H9 (cell line): ENCODE measurements at regions not wholly inside any gene's neighbourhood (a gene's known extent, or its start where the extent isn't known, plus 50 kb on each side); places are given as distances from the start of the nearest gene placed in this dataset.

Experiments used
- DNase-seq: peaks from one replicate; pipeline ENCODE4 v3.0.0-alpha.2; 2017
- H2AFZ ChIP-seq: one replicate; pipeline ENCODE4 v1.6.1; 2013; ENCODE audit warnings: mild to moderate bottlenecking, low read length, control low read depth, moderate library complexity
- H2AK5ac ChIP-seq: 2 replicates; pipeline ENCODE4 v1.6.1; 2013; ENCODE audit warnings: low read length, control low read depth, mixed read lengths; ENCODE audit not compliant: insufficient read length
- H2BK120ac ChIP-seq: one replicate; pipeline ENCODE4 v1.6.1; 2013; ENCODE audit warnings: low read depth, mild to moderate bottlenecking, low read length, control low read depth, inconsistent platforms; ENCODE audit not compliant: poor library complexity, severe bottlenecking
- H2BK12ac ChIP-seq: 2 replicates; pipeline ENCODE4 v1.6.1; 2013; ENCODE audit warnings: low read length, control low read depth, mixed read lengths, low read depth; ENCODE audit not compliant: insufficient read length
- H2BK15ac ChIP-seq: 2 replicates; pipeline ENCODE4 v1.6.1; 2013; ENCODE audit warnings: low read depth, low read length, control low read depth
- H2BK20ac ChIP-seq: one replicate; pipeline ENCODE4 v1.6.1; 2013; ENCODE audit warnings: low read depth, mild to moderate bottlenecking, low read length, control low read depth, inconsistent platforms; ENCODE audit not compliant: poor library complexity, severe bottlenecking
- H2BK5ac ChIP-seq: 2 replicates; pipeline ENCODE4 v1.6.1; 2013; ENCODE audit warnings: low read length, control low read depth, mixed read lengths; ENCODE audit not compliant: insufficient read length
- H3K14ac ChIP-seq: 2 replicates; pipeline ENCODE4 v1.6.1; 2013; ENCODE audit warnings: low read length, control low read depth; ENCODE audit not compliant: insufficient read depth
- H3K18ac ChIP-seq: 2 replicates; pipeline ENCODE4 v1.6.1; 2013; ENCODE audit warnings: low read depth, mild to moderate bottlenecking, mixed read lengths, low read length, control low read depth; ENCODE audit not compliant: insufficient read length
- H3K23ac ChIP-seq: 2 replicates; pipeline ENCODE4 v1.6.1; 2013; ENCODE audit warnings: low read length, control low read depth, mixed read lengths, low read depth; ENCODE audit not compliant: insufficient read length
- H3K23me2 ChIP-seq: 2 replicates; pipeline ENCODE4 v1.6.1; 2013; ENCODE audit warnings: low read depth, mild to moderate bottlenecking, mixed read lengths, low read length, control low read depth; ENCODE audit not compliant: insufficient read length, poor library complexity, severe bottlenecking
- H3K27ac ChIP-seq: 2 replicates; pipeline ENCODE4 v1.5.1; 2013; ENCODE audit warnings: low read length, control low read depth, mixed read lengths, low read depth; ENCODE audit not compliant: insufficient read length
- H3K27me3 ChIP-seq: 2 replicates; pipeline ENCODE4 v1.6.1; 2013; ENCODE audit warnings: low read length, control low read depth, inconsistent platforms; ENCODE audit not compliant: insufficient read depth
- H3K4ac ChIP-seq: 2 replicates; pipeline ENCODE4 v1.6.1; 2013; ENCODE audit warnings: low read depth, mild to moderate bottlenecking, control low read depth, inconsistent platforms, low read length, moderate library complexity
- H3K4me1 ChIP-seq: 2 replicates; pipeline ENCODE4 v1.6.1; 2013; ENCODE audit warnings: low read length, control low read depth, inconsistent platforms; ENCODE audit not compliant: insufficient read depth
- H3K4me2 ChIP-seq: 2 replicates; pipeline ENCODE4 v1.6.1; 2013; ENCODE audit warnings: low read length, control low read depth, mixed read lengths; ENCODE audit not compliant: insufficient read length, insufficient read depth
- H3K56ac ChIP-seq: 2 replicates; pipeline ENCODE4 v1.6.1; 2013; ENCODE audit warnings: low read depth, mild to moderate bottlenecking, mixed read lengths, low read length, control low read depth; ENCODE audit not compliant: insufficient read length
- H3K79me1 ChIP-seq: 2 replicates; pipeline ENCODE4 v1.6.1; 2013; ENCODE audit warnings: low read depth, mild to moderate bottlenecking, moderate library complexity, low read length, control low read depth, inconsistent platforms; ENCODE audit not compliant: insufficient read depth, poor library complexity, severe bottlenecking
- H3K79me2 ChIP-seq: 2 replicates; pipeline ENCODE4 v1.6.1; 2013; ENCODE audit warnings: low read length, control low read depth, inconsistent platforms; ENCODE audit not compliant: insufficient read depth
- H3K9ac ChIP-seq: 2 replicates; pipeline ENCODE4 v1.6.1; 2013; ENCODE audit warnings: low read length, control low read depth, mixed read lengths; ENCODE audit not compliant: insufficient read length; ENCODE audit errors: extremely low read depth
- H3K9me3 ChIP-seq: one replicate; pipeline ENCODE4 v1.6.1; 2013; ENCODE audit warnings: low read depth, low read length, inconsistent platforms; ENCODE audit not compliant: control insufficient read depth
- H3T11ph ChIP-seq: one replicate; pipeline ENCODE4 v1.6.1; 2013; ENCODE audit warnings: mild to moderate bottlenecking, low read length, control low read depth, inconsistent platforms
- H4K20me1 ChIP-seq: one replicate; pipeline ENCODE4 v1.6.1; 2013; ENCODE audit not compliant: control insufficient read depth, insufficient read length, insufficient read depth
- H4K5ac ChIP-seq: 2 replicates; pipeline ENCODE4 v1.6.1; 2013; ENCODE audit warnings: low read depth, mild to moderate bottlenecking, mixed read lengths, low read length, control low read depth; ENCODE audit not compliant: insufficient read length
- H4K8ac ChIP-seq: replicated peaks from 2 replicates; pipeline ENCODE4 v1.6.1; 2013; ENCODE audit warnings: low read length, control low read depth, mixed read lengths, low read depth; ENCODE audit not compliant: insufficient read length
- H4K91ac ChIP-seq: 2 replicates; pipeline ENCODE4 v1.6.1; 2013; ENCODE audit warnings: low read depth, mild to moderate bottlenecking, moderate library complexity, mixed read lengths, low read length, control low read depth; ENCODE audit not compliant: insufficient read length
- H3K27ac Mint-ChIP-seq, 3 experiments: 2 replicates in 2 of 3; 3 replicates in 1 of 3; pipeline ENCODE4 v1.8.0; 2020 to 2021; ENCODE audit warnings: mixed read lengths in 3 of 3, mild to moderate bottlenecking in 1 of 3, moderate library complexity in 1 of 3
- H3K27me3 Mint-ChIP-seq: 2 replicates; pipeline ENCODE4 v1.8.0; 2021; ENCODE audit warnings: low read depth, mild to moderate bottlenecking, moderate library complexity, mixed read lengths
- H3K36me3 Mint-ChIP-seq, 3 experiments: 2 replicates in 2 of 3; 3 replicates in 1 of 3; pipeline ENCODE4 v1.8.0; 2020 to 2021; ENCODE audit warnings: low read depth in 3 of 3, mixed read lengths in 3 of 3; ENCODE audit not compliant: insufficient read depth in 1 of 3
- H3K4me1 Mint-ChIP-seq, 2 experiments: 2 replicates each; pipeline ENCODE4 v1.8.0; 2020; ENCODE audit warnings: mixed read lengths in 2 of 2
- H3K4me3 Mint-ChIP-seq, 2 experiments: 2 replicates in 1 of 2; 3 replicates in 1 of 2; pipeline ENCODE4 v1.8.0; 2020 to 2021; ENCODE audit warnings: mild to moderate bottlenecking in 2 of 2, mixed read lengths in 2 of 2, moderate library complexity in 1 of 2
- H3K9me3 Mint-ChIP-seq, 2 experiments: 2 replicates in 1 of 2; 3 replicates in 1 of 2; pipeline ENCODE4 v1.8.0; 2020; ENCODE audit warnings: mild to moderate bottlenecking in 2 of 2, mixed read lengths in 2 of 2, moderate library complexity in 1 of 2
- WGBS: extraction: QIAGEN DNeasy Blood & Tissue Kit; methylation state at CpG from one replicate; pipeline ENCODE4 v1.1.7; 2013; ENCODE audit warnings: missing lambda C conversion rate, low lambda C conversion rate, mixed read lengths; ENCODE audit not compliant: insufficient read length; ENCODE audit errors: extremely low coverage; 5-methylcytosine and 5-hydroxymethylcytosine counted together
- TF ChIP-seq, protein P1 (sequence below): fragments of 200-600 bp; sonication (generic); conservative IDR thresholded peaks from 3 replicates; pipeline ENCODE4 v1.8.0; 2021; ENCODE audit warnings: antibody characterized with exemption, mild to moderate bottlenecking

DNA sequence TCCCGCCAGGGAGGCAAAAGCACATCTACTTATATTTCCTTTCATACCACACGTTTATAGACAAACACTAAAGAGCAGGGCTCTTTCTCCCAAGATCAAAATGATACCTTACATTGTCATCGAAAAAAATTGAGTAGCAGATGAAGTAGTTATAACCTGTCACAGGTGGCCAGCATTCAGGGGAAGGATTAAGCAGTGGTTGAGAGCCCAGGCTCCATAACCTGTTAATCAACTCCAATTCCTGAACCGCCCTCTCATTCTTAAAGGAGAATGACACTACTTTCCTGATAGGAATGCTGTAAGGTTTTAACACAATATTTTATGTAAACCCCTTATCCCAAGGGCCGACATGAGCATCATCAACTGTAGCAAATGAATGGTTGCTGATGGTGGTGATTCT lies 268.9 kb upstream of the KCNIP4 start:
- H3K23ac ChIP-seq, result no peak overlapping the region
- no peak overlapping the region for H3K9ac ChIP-seq
- no peaks in the 10 kb centered on the region for H3K27me3 Mint-ChIP-seq
- whole genome bisulfite sequencing, result no CpG with 5 or more reads among the region's 5 CpGs
- no peaks in the 10 kb centered on the region for H3K9me3 ChIP-seq
- H2BK12ac ChIP-seq, result no peak overlapping the region
- H3K14ac ChIP-seq, result no peak overlapping the region
- H3K36me3 Mint-ChIP-seq, result no peaks in the 10 kb centered on the region
- no peaks in the 10 kb centered on the region for H3K4me1 ChIP-seq
- no peak overlapping the region for H3K4ac ChIP-seq
- no peak overlapping the region for H3K18ac ChIP-seq
- H4K91ac ChIP-seq, result no peak overlapping the region
- no peak overlapping the region for H2BK20ac ChIP-seq
- H3K79me2 ChIP-seq, result no peaks in the 10 kb centered on the region
- DNase-seq, result no peak
- no peaks in the 10 kb centered on the region for H4K20me1 ChIP-seq
- no peak overlapping the region for H3K4me2 ChIP-seq
- H3K27me3 ChIP-seq, result no peaks in the 10 kb centered on the region
- H3K27ac Mint-ChIP-seq, result no peak overlapping the region
- no peak overlapping the region for H2BK5ac ChIP-seq
- H2AK5ac ChIP-seq, result no peak overlapping the region
- no peak overlapping the region for H2BK15ac ChIP-seq
- no peak overlapping the region for H4K8ac ChIP-seq
- H3K23me2 ChIP-seq, result no peaks in the 10 kb centered on the region
- no peak overlapping the region for H3K56ac ChIP-seq
- H3K9me3 Mint-ChIP-seq, result no peaks in the 10 kb centered on the region
- H2BK120ac ChIP-seq, result no peak overlapping the region
- no peak overlapping the region for H3K27ac ChIP-seq
- no peak overlapping the region for H2AFZ ChIP-seq
- TF ChIP-seq, protein P1, sequence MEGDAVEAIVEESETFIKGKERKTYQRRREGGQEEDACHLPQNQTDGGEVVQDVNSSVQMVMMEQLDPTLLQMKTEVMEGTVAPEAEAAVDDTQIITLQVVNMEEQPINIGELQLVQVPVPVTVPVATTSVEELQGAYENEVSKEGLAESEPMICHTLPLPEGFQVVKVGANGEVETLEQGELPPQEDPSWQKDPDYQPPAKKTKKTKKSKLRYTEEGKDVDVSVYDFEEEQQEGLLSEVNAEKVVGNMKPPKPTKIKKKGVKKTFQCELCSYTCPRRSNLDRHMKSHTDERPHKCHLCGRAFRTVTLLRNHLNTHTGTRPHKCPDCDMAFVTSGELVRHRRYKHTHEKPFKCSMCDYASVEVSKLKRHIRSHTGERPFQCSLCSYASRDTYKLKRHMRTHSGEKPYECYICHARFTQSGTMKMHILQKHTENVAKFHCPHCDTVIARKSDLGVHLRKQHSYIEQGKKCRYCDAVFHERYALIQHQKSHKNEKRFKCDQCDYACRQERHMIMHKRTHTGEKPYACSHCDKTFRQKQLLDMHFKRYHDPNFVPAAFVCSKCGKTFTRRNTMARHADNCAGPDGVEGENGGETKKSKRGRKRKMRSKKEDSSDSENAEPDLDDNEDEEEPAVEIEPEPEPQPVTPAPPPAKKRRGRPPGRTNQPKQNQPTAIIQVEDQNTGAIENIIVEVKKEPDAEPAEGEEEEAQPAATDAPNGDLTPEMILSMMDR, result no peak
- no peak overlapping the region for H3T11ph ChIP-seq
- H3K79me1 ChIP-seq, result no peaks in the 10 kb centered on the region
- H3K4me3 Mint-ChIP-seq, result no peak overlapping the region
- no peak overlapping the region for H4K5ac ChIP-seq
- no peaks in the 10 kb centered on the region for H3K4me1 Mint-ChIP-seq
